GM13976 (cell line): ENCODE measurements at regions not wholly inside any gene's neighbourhood (a gene's known extent, or its start where the extent isn't known, plus 50 kb on each side); places are given as distances from the start of the nearest gene placed in this dataset.

Experiments
- DNase-seq: peaks from one replicate; pipeline ENCODE4 v3.0.0; 2012; ENCODE audit warnings: low spot score
- in situ Hi-C: fragments of 300-500 bp; cut with MboI; formaldehyde crosslinking; loops from one replicate; pipeline ENCODE4 v1.12.0; 2022; ENCODE audit warnings: low sequenced_read_pairs, mixed read lengths, inconsistent platforms; ENCODE audit not compliant: unreplicated experiment
- TF ChIP-seq, protein P1 (sequence below): IDR thresholded peaks from 2 replicates; pipeline ENCODE4 v1.5.1; 2012; ENCODE audit warnings: borderline replicate concordance, mild to moderate bottlenecking; ENCODE audit not compliant: insufficient read depth; ENCODE audit errors: extremely low read depth, missing control alignments, control extremely low read depth

DNA sequence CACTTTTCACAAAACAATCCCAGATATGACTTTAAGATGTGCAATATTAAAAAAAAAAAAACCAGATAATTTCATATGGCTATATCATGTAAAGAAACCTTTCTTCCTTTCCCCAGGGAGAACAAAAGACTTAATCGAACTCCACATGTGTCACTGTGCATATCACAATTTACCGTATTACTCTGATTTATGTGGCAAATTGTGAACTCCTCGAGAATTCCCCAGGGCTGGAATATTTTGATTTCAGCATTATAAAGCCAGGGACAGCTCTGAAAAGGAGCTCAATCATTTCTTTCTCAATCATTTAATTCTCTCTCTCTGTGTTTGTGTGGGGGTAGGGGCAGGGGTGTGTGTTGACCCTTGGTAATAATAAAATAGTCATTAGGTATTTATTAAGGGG, 165.8 kb downstream of the TDRD15 start:
- no peak for DNase-seq
- TF ChIP-seq, protein P1, sequence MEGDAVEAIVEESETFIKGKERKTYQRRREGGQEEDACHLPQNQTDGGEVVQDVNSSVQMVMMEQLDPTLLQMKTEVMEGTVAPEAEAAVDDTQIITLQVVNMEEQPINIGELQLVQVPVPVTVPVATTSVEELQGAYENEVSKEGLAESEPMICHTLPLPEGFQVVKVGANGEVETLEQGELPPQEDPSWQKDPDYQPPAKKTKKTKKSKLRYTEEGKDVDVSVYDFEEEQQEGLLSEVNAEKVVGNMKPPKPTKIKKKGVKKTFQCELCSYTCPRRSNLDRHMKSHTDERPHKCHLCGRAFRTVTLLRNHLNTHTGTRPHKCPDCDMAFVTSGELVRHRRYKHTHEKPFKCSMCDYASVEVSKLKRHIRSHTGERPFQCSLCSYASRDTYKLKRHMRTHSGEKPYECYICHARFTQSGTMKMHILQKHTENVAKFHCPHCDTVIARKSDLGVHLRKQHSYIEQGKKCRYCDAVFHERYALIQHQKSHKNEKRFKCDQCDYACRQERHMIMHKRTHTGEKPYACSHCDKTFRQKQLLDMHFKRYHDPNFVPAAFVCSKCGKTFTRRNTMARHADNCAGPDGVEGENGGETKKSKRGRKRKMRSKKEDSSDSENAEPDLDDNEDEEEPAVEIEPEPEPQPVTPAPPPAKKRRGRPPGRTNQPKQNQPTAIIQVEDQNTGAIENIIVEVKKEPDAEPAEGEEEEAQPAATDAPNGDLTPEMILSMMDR, result no peak
- in situ Hi-C loops, result no loop called here

DNA sequence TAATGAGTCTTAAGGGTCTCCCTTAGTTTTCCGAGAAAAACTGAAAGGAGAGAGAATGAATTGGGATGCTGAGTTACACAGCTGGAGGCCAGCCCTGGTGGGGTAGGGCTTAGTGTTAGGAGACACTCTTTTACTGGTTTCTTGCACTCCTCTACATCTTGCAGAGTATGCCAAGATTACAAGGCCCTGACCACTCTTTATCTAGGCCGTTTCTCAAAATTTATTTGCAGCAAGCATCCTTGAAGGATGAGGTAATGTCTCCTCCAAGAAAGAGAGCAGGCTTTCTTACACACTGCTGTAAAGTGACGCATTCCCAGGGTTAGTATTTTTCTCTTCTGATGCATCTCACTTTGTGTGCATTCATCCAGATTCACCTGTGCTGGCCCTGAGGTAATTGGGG, 166.2 kb downstream of the TDRD15 start:
- DNase-seq, result no peak
- in situ Hi-C loops, result no loop called here
- TF ChIP-seq, protein P1, result no peak

DNA sequence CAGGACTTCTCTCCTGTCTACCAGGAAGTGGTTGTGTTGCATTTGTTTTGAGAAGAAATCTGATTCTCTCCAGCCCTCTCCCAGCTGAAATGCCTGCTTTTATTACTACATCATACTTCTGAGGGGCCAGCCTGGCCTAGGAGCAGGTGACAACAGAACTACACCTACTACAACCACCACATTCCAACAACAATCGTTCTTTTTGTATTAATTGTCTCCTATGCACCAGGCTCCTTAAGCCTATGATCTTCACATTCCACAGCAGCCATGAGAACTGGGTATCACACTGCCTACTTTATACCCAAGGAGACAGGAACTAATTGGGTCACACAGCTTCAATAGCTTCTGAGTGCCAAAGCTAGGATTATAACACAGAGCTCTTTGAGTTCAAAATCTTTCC, 167.7 kb downstream of the TDRD15 start:
- in situ Hi-C loops, result no loop called here
- DNase-seq, result no peak
- TF ChIP-seq, protein P1, result no peak

DNA sequence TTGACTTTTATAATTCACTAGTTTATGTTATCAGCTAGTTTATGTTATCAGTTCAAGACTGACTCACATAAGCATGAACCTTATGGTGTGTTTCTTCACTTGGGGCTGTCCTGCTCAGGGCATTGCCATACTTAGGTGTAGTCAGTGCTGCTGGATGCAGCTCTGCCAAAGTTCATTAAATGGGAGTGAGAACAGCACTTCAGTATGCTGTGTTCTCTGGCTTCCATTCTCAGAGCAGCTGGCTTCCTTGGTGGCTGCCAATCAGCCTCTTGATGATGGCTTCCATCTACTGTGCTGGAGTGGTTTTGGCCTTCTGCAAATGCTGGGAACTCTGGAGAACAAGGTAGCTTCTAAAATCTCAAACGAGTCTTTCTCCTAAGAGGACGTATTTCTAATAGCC, 170.7 kb downstream of the TDRD15 start:
- no peak for DNase-seq
- TF ChIP-seq, protein P1, result no peak
- in situ Hi-C loops, result no loop called here

DNA sequence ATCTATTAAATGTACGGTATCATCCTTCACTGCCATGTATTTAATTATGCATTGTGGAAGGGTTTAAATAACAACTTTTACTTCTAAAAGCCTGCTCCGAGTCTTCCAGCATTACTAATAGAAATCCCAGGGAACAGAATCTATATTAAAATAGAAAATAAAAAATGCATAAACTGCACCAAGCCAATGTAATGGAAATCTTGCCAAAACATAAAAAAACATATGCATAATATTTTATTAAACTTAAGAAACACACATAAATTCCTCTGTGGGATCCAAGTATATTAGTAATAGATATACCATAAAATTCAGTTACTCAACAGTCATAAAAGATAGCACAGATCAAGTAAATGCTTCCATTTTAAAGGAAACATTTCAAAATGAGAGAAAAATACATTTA, 175.6 kb downstream of the TDRD15 start:
- TF ChIP-seq, protein P1, result no peak
- DNase-seq, result no peak
- in situ Hi-C loops, result no loop called here

DNA sequence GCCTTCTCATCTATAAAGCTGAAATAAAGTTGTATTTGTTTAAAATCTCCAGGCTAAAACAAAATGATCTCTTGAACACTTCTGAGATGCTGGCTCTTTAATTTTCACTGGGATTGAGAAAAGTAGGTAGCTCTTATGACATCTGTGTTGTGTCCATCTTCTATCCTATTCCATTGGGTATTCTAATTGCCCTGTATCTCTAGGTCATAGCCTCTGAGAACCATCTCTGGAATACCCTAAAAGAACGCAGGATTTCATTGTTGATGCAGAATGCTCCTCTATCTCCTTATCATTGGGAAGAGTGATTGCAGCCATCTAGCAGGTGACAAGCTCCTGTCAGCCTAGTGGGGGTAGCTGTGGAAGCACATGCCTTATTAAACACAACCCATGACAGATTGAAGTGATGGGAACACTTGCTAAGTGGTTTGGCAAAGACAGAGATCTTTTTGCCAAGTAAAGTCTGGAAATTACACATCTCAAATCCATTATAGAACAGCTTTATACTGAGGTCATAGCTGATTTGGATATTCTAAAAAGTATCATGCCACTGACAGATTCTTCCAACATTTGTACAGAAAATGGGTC, 178.2 kb downstream of the TDRD15 start:
- TF ChIP-seq, protein P1, result no peak
- no peak for DNase-seq
- in situ Hi-C loops, result loop anchor here (25.0 kb wide), 1 partner anchor 265 kb away; the partner anchor contains the start of gene APOB

DNA sequence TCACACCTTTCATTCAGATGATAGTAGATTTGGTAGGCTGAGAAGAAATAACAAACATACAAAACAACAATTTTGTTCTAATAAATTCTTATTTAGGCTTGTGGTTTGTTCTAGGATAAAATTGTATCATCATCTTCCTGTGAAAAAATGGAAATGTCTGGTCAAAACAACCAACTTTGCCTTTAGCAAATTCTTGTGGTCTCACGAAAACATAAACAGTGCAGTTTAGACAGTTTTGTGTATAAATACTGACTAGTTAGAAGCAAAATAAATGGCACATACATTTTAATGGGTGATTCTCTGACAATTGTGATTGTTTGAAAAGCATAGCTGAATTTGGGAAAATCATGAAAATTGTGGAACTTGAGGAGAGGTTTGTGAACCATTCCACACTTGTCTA, 180.1 kb downstream of the TDRD15 start:
- TF ChIP-seq, protein P1, result no peak
- in situ Hi-C loops, result loop anchor here (25.0 kb wide), 1 partner anchor 267 kb away; the partner anchor contains the start of gene APOB
- no peak for DNase-seq
